Osteoblast (primary cell): ENCODE measurements at regions not wholly inside any gene's neighbourhood (a gene's known extent, or its start where the extent isn't known, plus 50 kb on each side); places are given as distances from the start of the nearest gene placed in this dataset.
A peak's percentile ranks its signal among the peaks of the same experiment; 100 is the strongest.
"Not testable (repeated sequence)": the region's sequence is repeated elsewhere in the genome, so short reads cannot be mapped to it uniquely, and the experiment has no call there.

Experiments used
- DNase-seq: peaks from one replicate; pipeline ENCODE4 v3.0.0; 2011; ENCODE audit warnings: low spot score, mixed read lengths; ENCODE audit not compliant: insufficient read length; ENCODE audit errors: missing footprints
- H2AFZ ChIP-seq: 2 replicates; pipeline ENCODE4 v1.6.0; 2011; ENCODE audit warnings: mild to moderate bottlenecking, low read length
- H3K27ac ChIP-seq: 2 replicates; pipeline ENCODE4 v1.5.1; 2011; ENCODE audit warnings: mild to moderate bottlenecking, low read depth, low read length, moderate library complexity
- H3K27me3 ChIP-seq: 2 replicates; pipeline ENCODE4 v1.6.0; 2012; ENCODE audit warnings: mild to moderate bottlenecking, control low read depth, inconsistent platforms, low read length, moderate library complexity; ENCODE audit not compliant: insufficient read depth
- H3K36me3 ChIP-seq: 2 replicates; pipeline ENCODE4 v1.5.1; 2011; ENCODE audit warnings: mild to moderate bottlenecking, low read length, control low read depth, moderate library complexity; ENCODE audit not compliant: insufficient read depth
- H3K4me1 ChIP-seq: 2 replicates; pipeline ENCODE4 v1.5.1; 2011; ENCODE audit warnings: mild to moderate bottlenecking, low read length, control low read depth, moderate library complexity; ENCODE audit not compliant: insufficient read depth
- H3K4me2 ChIP-seq: 2 replicates; pipeline ENCODE4 v1.6.0; 2011; ENCODE audit warnings: mild to moderate bottlenecking, low read length; ENCODE audit not compliant: insufficient read depth
- H3K4me3 ChIP-seq: fragments of 200-600 bp; sonication (generic); 3 replicates; pipeline ENCODE4 v1.5.1; 2012; ENCODE audit warnings: mild to moderate bottlenecking, low read length, inconsistent platforms; ENCODE audit not compliant: insufficient read depth
- H3K79me2 ChIP-seq: 2 replicates; pipeline ENCODE4 v1.6.0; 2012; ENCODE audit warnings: mild to moderate bottlenecking, low read length, control low read depth, inconsistent platforms; ENCODE audit not compliant: insufficient read depth
- H3K9me3 ChIP-seq: 2 replicates; pipeline ENCODE4 v1.5.1; 2011; ENCODE audit warnings: low read depth, low read length, control low read depth
- H4K20me1 ChIP-seq: 2 replicates; pipeline ENCODE4 v1.6.0; 2012; ENCODE audit warnings: mild to moderate bottlenecking, low read length, control low read depth; ENCODE audit not compliant: insufficient read depth
- TF ChIP-seq, protein P1 (sequence below): IDR thresholded peaks from 2 replicates; pipeline ENCODE4 v1.5.1; 2011; ENCODE audit warnings: mild to moderate bottlenecking, low read depth, low read length, moderate library complexity; ENCODE audit errors: extremely low read depth

DNA sequence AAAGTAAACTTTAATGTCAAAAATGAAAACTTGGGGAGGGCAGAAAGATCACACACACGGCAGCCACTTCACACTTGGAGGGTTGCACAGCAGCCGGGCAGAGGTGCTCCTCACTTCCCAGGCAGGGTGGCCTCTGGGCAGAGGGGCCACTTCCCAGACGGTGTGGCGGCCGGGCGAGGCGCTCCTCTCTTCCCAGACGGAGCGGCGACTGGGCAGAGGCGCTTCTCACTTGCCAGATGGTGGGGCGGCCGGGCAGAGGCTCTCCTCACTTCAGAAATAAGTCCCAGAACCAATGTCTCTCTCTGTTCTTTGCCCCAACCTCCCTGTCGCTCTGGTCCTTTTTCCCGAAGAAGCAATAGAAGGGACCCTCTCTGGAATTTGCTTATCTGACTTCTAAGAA is 65.7 kb upstream of the LRPPRC start:
- Histone ChIP-seq H4K20me1 (no peaks in the 10 kb centered on the region), H3K4me1 (no peaks in the 10 kb centered on the region), H3K4me2 (no peak overlapping the region), H3K79me2 (no peaks in the 10 kb centered on the region), H3K9me3 (no peaks in the 10 kb centered on the region), H2AFZ (no peak overlapping the region), H3K27me3 (peaks cover 2% of the 10 kb centered on the region), H3K36me3 (no peaks in the 10 kb centered on the region), H3K4me3 (no peak overlapping the region), H3K27ac (no peak overlapping the region)
- no peak for DNase-seq
- TF ChIP-seq, protein P1, sequence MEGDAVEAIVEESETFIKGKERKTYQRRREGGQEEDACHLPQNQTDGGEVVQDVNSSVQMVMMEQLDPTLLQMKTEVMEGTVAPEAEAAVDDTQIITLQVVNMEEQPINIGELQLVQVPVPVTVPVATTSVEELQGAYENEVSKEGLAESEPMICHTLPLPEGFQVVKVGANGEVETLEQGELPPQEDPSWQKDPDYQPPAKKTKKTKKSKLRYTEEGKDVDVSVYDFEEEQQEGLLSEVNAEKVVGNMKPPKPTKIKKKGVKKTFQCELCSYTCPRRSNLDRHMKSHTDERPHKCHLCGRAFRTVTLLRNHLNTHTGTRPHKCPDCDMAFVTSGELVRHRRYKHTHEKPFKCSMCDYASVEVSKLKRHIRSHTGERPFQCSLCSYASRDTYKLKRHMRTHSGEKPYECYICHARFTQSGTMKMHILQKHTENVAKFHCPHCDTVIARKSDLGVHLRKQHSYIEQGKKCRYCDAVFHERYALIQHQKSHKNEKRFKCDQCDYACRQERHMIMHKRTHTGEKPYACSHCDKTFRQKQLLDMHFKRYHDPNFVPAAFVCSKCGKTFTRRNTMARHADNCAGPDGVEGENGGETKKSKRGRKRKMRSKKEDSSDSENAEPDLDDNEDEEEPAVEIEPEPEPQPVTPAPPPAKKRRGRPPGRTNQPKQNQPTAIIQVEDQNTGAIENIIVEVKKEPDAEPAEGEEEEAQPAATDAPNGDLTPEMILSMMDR, result no peak

DNA sequence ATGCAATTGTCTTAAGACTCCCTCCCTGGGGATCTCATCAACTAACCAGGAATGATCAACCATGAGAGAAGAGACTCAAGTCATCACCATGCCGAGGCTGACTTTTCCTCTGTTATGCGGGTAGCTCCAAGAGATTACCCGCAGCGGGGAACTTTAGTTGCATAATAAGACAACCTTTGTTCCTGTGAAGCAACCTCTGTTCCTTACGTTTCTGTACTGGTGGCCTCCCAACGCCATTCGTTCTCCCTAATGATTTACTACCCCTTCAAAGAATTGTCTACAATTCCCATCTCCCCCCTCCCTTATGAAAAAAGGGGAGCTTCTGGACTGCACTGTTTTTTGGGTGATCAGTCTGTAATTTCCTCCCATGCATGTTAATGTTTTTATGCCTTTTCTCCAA is 66.1 kb upstream of the LRPPRC start:
- TF ChIP-seq, protein P1, result no peak
- Histone ChIP-seq H3K27ac (no peak overlapping the region), H4K20me1 (no peaks in the 10 kb centered on the region), H2AFZ (no peak overlapping the region), H3K4me1 (no peaks in the 10 kb centered on the region), H3K9me3 (no peaks in the 10 kb centered on the region), H3K4me3 (no peak overlapping the region), H3K36me3 (no peaks in the 10 kb centered on the region), H3K79me2 (no peaks in the 10 kb centered on the region), H3K4me2 (no peak overlapping the region), H3K27me3 (peaks cover 2% of the 10 kb centered on the region)
- DNase-seq, result no peak

DNA sequence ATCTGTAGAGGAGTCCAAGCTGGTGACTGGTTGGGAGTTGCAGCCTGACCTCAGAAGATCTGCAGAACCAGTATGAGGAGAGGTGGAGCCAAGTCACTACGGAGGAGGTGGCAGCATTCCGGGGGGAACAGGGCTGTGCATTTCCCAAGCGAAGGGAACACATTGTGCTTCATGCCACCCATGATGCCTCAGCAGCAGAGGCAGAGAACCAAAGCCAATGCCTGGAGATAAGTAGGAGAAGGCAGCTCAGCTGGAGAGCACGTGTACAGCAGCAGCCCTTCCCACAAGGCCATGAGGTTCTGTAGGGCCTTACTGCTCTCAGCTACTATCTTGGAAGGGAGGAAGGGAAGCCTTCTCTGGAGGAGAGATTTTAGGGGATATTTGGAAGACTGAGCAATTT is 67.2 kb upstream of the LRPPRC start:
- no peak overlapping the region for H3K4me3 ChIP-seq
- no peak overlapping the region for H3K27ac ChIP-seq
- H3K79me2 ChIP-seq, result no peaks in the 10 kb centered on the region
- H3K36me3 ChIP-seq, result no peaks in the 10 kb centered on the region
- no peaks in the 10 kb centered on the region for H3K9me3 ChIP-seq
- H3K4me1 ChIP-seq, result no peaks in the 10 kb centered on the region
- DNase-seq, result peak; percentile 85
- TF ChIP-seq, protein P1, result no peak
- H4K20me1 ChIP-seq, result no peaks in the 10 kb centered on the region
- H2AFZ ChIP-seq, result no peak overlapping the region
- H3K27me3 ChIP-seq, result peaks cover 2% of the 10 kb centered on the region
- H3K4me2 ChIP-seq, result no peak overlapping the region

DNA sequence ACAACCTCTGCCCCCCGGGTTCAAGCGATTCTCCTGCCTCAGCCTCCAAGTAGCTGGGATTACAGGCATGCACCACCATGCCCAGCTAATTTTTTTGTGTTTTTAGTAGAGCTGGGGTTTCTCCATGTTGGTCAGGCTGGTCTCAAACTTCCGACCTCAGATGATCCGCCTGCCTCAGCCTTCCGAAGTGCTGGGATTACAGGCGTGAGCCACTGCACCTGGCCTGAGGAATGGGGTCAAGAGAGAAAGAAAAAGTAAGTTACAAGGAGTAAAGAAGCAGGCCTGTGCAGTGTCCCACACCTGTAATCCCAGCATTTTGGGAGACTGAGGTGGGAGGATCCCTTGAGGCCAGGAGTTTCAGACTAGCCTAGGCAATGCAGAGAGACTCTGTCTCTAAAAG is 68.5 kb upstream of the LRPPRC start:
- not testable (repeated sequence) for DNase-seq, H4K20me1 ChIP-seq, H3K27ac ChIP-seq, H3K4me1 ChIP-seq, H2AFZ ChIP-seq, H3K9me3 ChIP-seq, H3K4me2 ChIP-seq, H3K27me3 ChIP-seq, H3K4me3 ChIP-seq, H3K79me2 ChIP-seq, H3K36me3 ChIP-seq

DNA sequence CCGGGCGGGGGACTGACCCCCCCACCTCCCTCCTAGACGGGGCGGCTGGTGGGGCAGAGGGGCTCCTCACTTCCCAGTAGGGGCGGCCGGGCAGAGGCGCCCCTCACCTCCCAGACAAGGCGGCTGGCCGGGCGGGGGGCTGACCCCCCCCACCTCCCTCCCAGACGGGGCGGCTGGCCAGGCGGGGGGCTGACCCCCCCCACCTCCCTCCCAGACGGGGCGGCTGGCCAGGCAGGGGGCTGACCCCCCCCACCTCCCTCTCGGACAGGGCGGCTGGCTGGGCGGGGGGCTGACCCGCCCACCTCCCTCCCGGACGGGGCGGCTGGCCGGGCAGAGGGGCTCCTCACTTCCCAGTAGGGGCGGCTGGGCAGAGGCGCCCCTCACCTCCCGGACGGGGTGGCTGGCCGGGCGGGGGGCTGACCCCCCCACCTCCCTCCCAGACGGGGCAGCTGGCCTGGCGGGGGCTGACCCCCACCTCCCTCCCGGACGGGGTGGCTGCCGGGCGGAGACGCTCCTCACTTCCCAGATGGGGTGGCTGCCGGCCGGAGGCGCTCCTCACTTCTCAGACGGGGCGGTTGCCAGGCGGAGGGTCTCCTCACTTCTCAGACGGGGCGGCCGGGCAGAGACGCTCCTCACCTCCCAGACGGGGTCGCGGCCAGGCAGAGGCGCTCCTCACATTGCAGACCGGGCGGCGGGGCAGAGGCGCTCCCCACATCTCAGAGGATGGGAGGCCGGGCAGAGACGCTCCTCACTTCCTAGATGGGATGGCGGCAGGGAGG is 71.4 kb upstream of the LRPPRC start:
- H4K20me1 ChIP-seq, H3K79me2 ChIP-seq, H2AFZ ChIP-seq, H3K27ac ChIP-seq, DNase-seq, H3K36me3 ChIP-seq, H3K4me2 ChIP-seq, H3K4me3 ChIP-seq, H3K4me1 ChIP-seq, H3K27me3 ChIP-seq, H3K9me3 ChIP-seq: not testable (repeated sequence)

DNA sequence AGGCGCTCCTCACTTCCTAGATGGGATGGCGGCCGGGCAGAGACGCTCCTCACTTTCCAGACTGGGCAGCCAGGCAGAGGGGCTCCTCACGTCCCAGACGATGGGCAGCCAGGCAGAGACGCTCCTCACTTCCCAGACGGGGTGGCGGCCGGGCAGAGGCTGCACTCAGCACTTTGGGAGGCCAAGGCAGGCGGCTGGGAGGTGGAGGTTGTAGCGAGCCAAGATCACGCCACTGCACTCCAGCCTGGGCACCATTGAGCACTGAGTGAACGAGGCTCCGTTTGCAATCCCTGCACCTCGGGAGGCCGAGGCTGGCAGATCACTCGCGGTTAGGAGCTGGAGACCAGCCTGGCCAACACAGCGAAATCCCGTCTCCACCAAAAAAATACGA is 72.0 kb upstream of the LRPPRC start:
- not testable (repeated sequence) for H3K9me3 ChIP-seq, H3K4me3 ChIP-seq, H3K79me2 ChIP-seq, DNase-seq, H3K27ac ChIP-seq, H3K36me3 ChIP-seq, H3K27me3 ChIP-seq, H4K20me1 ChIP-seq, H3K4me2 ChIP-seq, H3K4me1 ChIP-seq, H2AFZ ChIP-seq
